Naive thymus-derived CD4-positive, alpha-beta T cell (primary cell): ENCODE measurements at regions not wholly inside any gene's neighbourhood (a gene's known extent, or its start where the extent isn't known, plus 50 kb on each side); places are given as distances from the start of the nearest gene placed in this dataset.

Experiments
- ATAC-seq: fragments of 150-1000 bp; cut with Tn5 transposase; 2 replicates; pipeline ENCODE4 v1.10.0; 2021; ENCODE audit warnings: mild to moderate bottlenecking, moderate library complexity
- CTCF ChIA-PET: fragments of 350-600 bp; sonication (Branson Sonifier 250); formaldehyde crosslinking; loops from one replicate; lab custom pipeline; 2021; ENCODE audit warnings: antibody characterized with exemption; lab: Charles Lee
- POLR2A ChIA-PET: fragments of 350-600 bp; sonication (Branson Sonifier 250); formaldehyde crosslinking; loops from one replicate; lab custom pipeline; 2021; ENCODE audit warnings: antibody characterized with exemption, inconsistent platforms; lab: Charles Lee
- DNase-seq, 9 donors: peaks; one replicate each; pipeline versions ENCODE4 v3.0.0 to v3.0.0-alpha.2; 2020 to 2022; ENCODE audit warnings: mixed read lengths in 1 of 9
- H3K27ac ChIP-seq: one replicate; pipeline ENCODE4 v1.7.0; 2013; ENCODE audit warnings: mild to moderate bottlenecking, low read depth, low read length, moderate library complexity
- H3K27me3 ChIP-seq, 2 donors: one replicate each; pipeline ENCODE4 v1.7.0; 2013; ENCODE audit warnings: low read length in 2 of 2, mild to moderate bottlenecking in 2 of 2, moderate library complexity in 2 of 2; ENCODE audit not compliant: control insufficient read depth in 2 of 2, insufficient read depth in 2 of 2
- H3K36me3 ChIP-seq, 3 experiments: 1 replicate in 2 of 3; 2 replicates in 1 of 3; pipeline ENCODE4 v1.7.0; 2013; ENCODE audit warnings: low read length in 3 of 3, mild to moderate bottlenecking in 3 of 3, moderate library complexity in 1 of 3; ENCODE audit not compliant: insufficient read depth in 3 of 3, control insufficient read depth in 2 of 3
- H3K4me1 ChIP-seq, 2 donors: one replicate each; pipeline ENCODE4 v1.7.0; 2013; ENCODE audit warnings: low read length in 2 of 2, mild to moderate bottlenecking in 2 of 2, moderate library complexity in 1 of 2; ENCODE audit not compliant: control insufficient read depth in 2 of 2, insufficient read depth in 2 of 2
- H3K4me3 ChIP-seq: 2 replicates; pipeline ENCODE4 v1.7.0; 2013; ENCODE audit warnings: mild to moderate bottlenecking, low read length
- H3K9me3 ChIP-seq, 3 experiments: 1 replicate in 2 of 3; 2 replicates in 1 of 3; pipeline ENCODE4 v1.7.0; 2013; ENCODE audit warnings: low read length in 3 of 3; ENCODE audit not compliant: control insufficient read depth in 2 of 3
- H3K27ac Mint-ChIP-seq, 9 donors: one replicate each; pipeline ENCODE4 v1.8.0; 2020 to 2022; ENCODE audit warnings: mixed read lengths in 9 of 9, mild to moderate bottlenecking in 8 of 9, moderate library complexity in 5 of 9, inconsistent platforms in 2 of 9
- H3K27me3 Mint-ChIP-seq, 5 donors: one replicate each; pipeline ENCODE4 v1.8.0; 2021 to 2022; ENCODE audit warnings: mixed read lengths in 5 of 5, mild to moderate bottlenecking in 1 of 5
- H3K36me3 Mint-ChIP-seq, 5 donors: one replicate each; pipeline ENCODE4 v1.8.0; 2020 to 2022; ENCODE audit warnings: mixed read lengths in 5 of 5, mild to moderate bottlenecking in 3 of 5, inconsistent platforms in 1 of 5
- H3K4me1 Mint-ChIP-seq, 7 donors: one replicate each; pipeline ENCODE4 v1.8.0; 2020 to 2022; ENCODE audit warnings: mixed read lengths in 7 of 7, mild to moderate bottlenecking in 3 of 7, inconsistent platforms in 1 of 7
- H3K4me3 Mint-ChIP-seq, 10 donors: one replicate each; pipeline ENCODE4 v1.8.0; 2020 to 2022; ENCODE audit warnings: mild to moderate bottlenecking in 10 of 10, mixed read lengths in 10 of 10, moderate library complexity in 6 of 10, inconsistent platforms in 2 of 10
- H3K9me3 Mint-ChIP-seq, 11 donors: one replicate each; pipeline ENCODE4 v1.8.0; 2020 to 2022; ENCODE audit warnings: mixed read lengths in 11 of 11, mild to moderate bottlenecking in 4 of 11, inconsistent platforms in 1 of 11, moderate library complexity in 1 of 11
- intact Hi-C, 2 donors: fragments of 100-400 bp; cut with micrococcal nuclease; formaldehyde crosslinking; loops; one replicate each; pipeline ENCODE4 v1.15.1; 2023

DNA sequence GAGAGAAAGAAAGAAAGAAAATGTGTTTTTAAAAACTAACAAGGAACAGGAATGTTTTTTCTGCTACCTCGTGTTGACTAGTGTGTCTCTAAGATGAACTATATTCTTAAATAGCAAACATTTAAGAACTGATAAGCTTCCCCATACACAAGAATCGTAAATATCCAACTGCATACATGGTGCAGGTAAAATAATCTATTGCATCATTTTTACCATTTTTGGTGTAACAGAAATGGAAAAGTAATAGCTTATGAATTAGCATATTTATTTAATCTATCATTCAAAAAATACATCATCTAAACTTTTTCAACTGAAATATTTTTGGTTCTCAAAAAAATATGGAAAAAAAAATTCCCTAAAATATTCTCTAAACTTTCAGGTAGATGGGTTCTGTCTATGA lies 59.7 kb upstream of the RAD23B start:
- ChIA-PET POLR2A (no interaction called here), CTCF (interaction anchor here (0.7 kb wide), 1 partner anchor 118 kb away, joined by 3 read pairs; no protein-coding TSS in a partner anchor)
- Histone ChIP-seq H3K9me3 (no peaks in the 10 kb centered on the region), H3K4me1 (no peaks in the 10 kb centered on the region), H3K27ac (no peak overlapping the region), H3K4me3 (no peak overlapping the region), H3K36me3 (no peaks in the 10 kb centered on the region), H3K27me3 (peaks cover 0 to 3% of the 10 kb centered on the region in 2 donors)
- peaks cover 0 to 25% (median 19%) of the 10 kb centered on the region in 5 donors for H3K27me3 Mint-ChIP-seq
- no peaks in the 10 kb centered on the region for H3K4me1 Mint-ChIP-seq
- intact Hi-C loops = no loop called here
- H3K9me3 Mint-ChIP-seq = peaks cover 0 to 3% (median 0%) of the 10 kb centered on the region in 11 donors
- ATAC-seq (no peak), DNase-seq (no peak)
- no peaks in the 10 kb centered on the region for H3K36me3 Mint-ChIP-seq
- H3K4me3 Mint-ChIP-seq = no peak overlapping the region
- H3K27ac Mint-ChIP-seq = no peak overlapping the region

DNA sequence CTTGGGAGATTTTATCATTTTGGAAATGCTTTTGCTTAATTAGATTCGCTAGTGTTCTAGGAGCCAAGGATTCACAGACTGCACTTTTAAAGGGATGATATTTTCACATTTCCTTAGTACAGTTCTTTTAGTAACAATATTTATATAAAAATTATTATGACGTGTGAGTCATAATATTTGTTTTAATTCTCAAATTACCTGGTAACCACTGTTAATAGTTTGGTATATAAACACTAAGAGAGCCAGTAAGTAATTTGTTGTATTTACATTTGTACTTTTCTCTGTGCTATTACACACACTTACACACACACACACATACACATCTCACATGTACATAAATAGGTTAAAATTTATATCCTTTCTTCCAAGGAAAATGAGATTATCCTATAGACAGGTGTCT lies 58.8 kb upstream of the RAD23B start:
- Mint-ChIP-seq H3K4me1 (peaks cover 0 to 3% (median 0%) of the 10 kb centered on the region in 7 donors), H3K36me3 (no peaks in the 10 kb centered on the region), H3K9me3 (no peaks in the 10 kb centered on the region), H3K27ac (no peak overlapping the region), H3K27me3 (peaks cover 0 to 28% (median 24%) of the 10 kb centered on the region in 5 donors), H3K4me3 (no peak overlapping the region)
- DNase-seq (no peak), ATAC-seq (no peak)
- no peak overlapping the region for H3K27ac ChIP-seq
- H3K9me3 ChIP-seq = no peaks in the 10 kb centered on the region
- H3K27me3 ChIP-seq = peaks cover 0 to 3% of the 10 kb centered on the region in 2 donors
- intact Hi-C loops = no loop called here
- ChIA-PET CTCF (no interaction called here), POLR2A (no interaction called here)
- no peak overlapping the region for H3K4me3 ChIP-seq
- no peaks in the 10 kb centered on the region for H3K36me3 ChIP-seq
- H3K4me1 ChIP-seq = no peaks in the 10 kb centered on the region

DNA sequence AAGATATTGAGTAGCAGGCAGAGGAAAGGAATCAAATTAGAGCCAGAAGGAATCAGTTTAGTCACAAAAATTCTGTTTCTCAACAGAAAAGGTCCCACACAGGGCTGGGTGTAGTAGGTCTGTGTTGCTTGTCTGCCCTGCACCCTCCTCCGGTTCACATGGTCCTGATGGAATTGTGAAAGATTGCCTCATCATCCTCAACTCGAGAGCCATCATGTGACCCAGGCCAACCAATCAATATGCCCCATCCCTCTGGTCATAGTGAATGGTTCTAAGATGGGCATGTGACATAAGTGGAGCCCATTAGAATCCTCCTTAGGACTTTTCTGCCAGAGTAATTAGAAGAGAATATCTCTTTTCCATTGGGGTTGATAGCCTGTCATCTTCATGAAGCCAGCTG lies 56.7 kb upstream of the RAD23B start:
- H3K27me3 ChIP-seq = peaks cover 0 to 3% of the 10 kb centered on the region in 2 donors
- H3K27ac ChIP-seq = no peak overlapping the region
- Mint-ChIP-seq H3K36me3 (no peaks in the 10 kb centered on the region), H3K4me1 (peaks cover 0 to 3% (median 0%) of the 10 kb centered on the region in 7 donors), H3K27ac (no peak overlapping the region), H3K9me3 (no peaks in the 10 kb centered on the region), H3K4me3 (no peak overlapping the region), H3K27me3 (peaks cover 9 to 47% (median 31%) of the 10 kb centered on the region in 5 donors)
- ChIA-PET POLR2A (no interaction called here), CTCF (no interaction called here)
- H3K36me3 ChIP-seq = no peaks in the 10 kb centered on the region
- no peak overlapping the region for H3K4me3 ChIP-seq
- H3K9me3 ChIP-seq = no peaks in the 10 kb centered on the region
- ATAC-seq (no peak), DNase-seq (no peak)
- intact Hi-C loops = no loop called here
- no peaks in the 10 kb centered on the region for H3K4me1 ChIP-seq

DNA sequence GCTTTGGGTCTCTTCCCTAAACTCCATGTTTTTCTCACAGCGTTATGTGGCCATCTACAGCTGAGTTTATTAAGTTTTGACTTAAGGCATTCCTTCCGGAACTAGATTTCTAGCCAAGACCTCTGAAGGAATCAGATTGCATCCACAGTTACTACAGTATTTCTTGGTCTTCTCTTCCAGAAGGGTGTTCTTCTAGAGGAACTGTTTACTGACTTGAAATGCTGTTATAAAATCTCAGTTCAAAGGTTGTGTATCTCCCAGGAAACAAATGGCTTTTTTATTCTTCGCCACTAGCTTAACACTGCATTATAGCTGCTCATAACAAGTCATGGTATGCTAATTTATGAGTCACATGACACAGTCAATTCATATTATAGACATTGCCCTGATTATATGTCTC lies 55.3 kb upstream of the RAD23B start:
- Histone ChIP-seq H3K4me1 (no peaks in the 10 kb centered on the region), H3K4me3 (no peak overlapping the region), H3K36me3 (no peaks in the 10 kb centered on the region), H3K27ac (no peak overlapping the region), H3K27me3 (peaks cover 0 to 3% of the 10 kb centered on the region in 2 donors), H3K9me3 (no peaks in the 10 kb centered on the region)
- Mint-ChIP-seq H3K4me1 (peaks cover 0 to 3% (median 0%) of the 10 kb centered on the region in 7 donors), H3K27ac (no peak overlapping the region), H3K4me3 (no peak overlapping the region), H3K36me3 (no peaks in the 10 kb centered on the region), H3K27me3 (peaks cover 9 to 49% (median 31%) of the 10 kb centered on the region in 5 donors), H3K9me3 (peaks cover 0 to 2% (median 0%) of the 10 kb centered on the region in 11 donors)
- ChIA-PET POLR2A (no interaction called here), CTCF (no interaction called here)
- intact Hi-C loops = no loop called here
- ATAC-seq = no peak
- DNase-seq = no peak

DNA sequence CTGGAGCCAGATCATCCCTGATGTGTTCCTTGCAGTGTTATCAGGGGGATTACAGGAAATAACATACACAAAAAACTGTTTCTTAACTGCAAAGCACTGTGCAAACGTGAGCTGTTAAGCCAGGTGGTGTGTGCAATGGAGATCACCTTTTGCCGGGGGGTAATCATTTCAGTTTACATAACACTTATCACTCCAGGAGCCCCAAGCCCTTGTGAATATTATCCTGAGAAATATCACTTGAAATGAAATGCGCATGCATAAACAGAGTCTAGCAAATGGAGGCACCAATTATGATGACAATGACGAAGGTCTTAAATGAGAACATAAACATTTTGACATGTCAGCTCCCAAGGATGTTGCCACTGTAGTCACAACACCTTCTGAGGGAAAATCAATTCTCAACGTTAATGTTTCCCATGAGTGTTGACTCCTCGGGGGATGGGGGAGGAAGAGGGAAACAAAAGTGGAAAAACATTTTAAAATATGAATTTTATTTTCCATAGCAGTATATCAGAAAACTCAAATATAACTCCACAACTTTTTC lies 54.5 kb upstream of the RAD23B start:
- H3K27me3 Mint-ChIP-seq = peaks cover 9 to 53% (median 31%) of the 10 kb centered on the region in 5 donors
- no peaks in the 10 kb centered on the region for H3K36me3 ChIP-seq
- ChIA-PET POLR2A (no interaction called here), CTCF (no interaction called here)
- ATAC-seq (no peak), DNase-seq (no peak)
- H3K4me1 ChIP-seq = no peaks in the 10 kb centered on the region
- H3K27ac Mint-ChIP-seq = no peak overlapping the region
- H3K27me3 ChIP-seq = peaks cover 0 to 3% of the 10 kb centered on the region in 2 donors
- peaks cover 0 to 3% (median 0%) of the 10 kb centered on the region in 11 donors for H3K9me3 Mint-ChIP-seq
- no peak overlapping the region for H3K4me3 Mint-ChIP-seq
- no peak overlapping the region for H3K27ac ChIP-seq
- intact Hi-C loops = no loop called here
- H3K9me3 ChIP-seq = no peaks in the 10 kb centered on the region
- H3K36me3 Mint-ChIP-seq = no peaks in the 10 kb centered on the region
- no peak overlapping the region for H3K4me3 ChIP-seq
- peaks cover 0 to 3% (median 0%) of the 10 kb centered on the region in 7 donors for H3K4me1 Mint-ChIP-seq

DNA sequence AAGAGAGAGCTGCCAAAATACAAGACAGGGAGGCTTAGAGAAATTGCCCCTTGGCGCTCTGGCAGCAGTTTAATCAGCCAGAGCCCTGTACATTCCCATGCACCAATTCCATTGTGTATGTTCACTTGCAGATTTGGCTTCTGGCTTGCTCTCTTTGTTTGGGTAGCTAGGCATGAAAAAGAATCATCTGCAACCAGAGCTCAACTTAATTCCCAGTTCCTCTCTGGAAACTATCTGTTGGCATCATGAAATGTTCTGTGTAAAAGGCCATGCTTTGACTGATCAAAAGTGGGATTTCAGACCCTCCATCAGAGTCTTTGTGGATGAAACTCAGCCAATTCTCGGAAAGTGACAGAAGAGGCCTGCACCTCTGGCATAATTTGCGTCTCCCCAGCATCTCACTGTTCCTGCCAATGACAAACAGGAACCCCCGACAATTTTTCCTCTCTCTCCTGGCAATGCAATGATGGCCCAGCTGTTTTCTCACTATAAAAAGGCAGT lies 53.8 kb upstream of the RAD23B start:
- Histone ChIP-seq H3K36me3 (no peaks in the 10 kb centered on the region), H3K4me1 (no peaks in the 10 kb centered on the region), H3K4me3 (no peak overlapping the region), H3K27ac (no peak overlapping the region), H3K27me3 (peaks cover 0 to 3% of the 10 kb centered on the region in 2 donors), H3K9me3 (no peaks in the 10 kb centered on the region)
- DNase-seq = no peak
- Mint-ChIP-seq H3K9me3 (peaks cover 0 to 3% (median 0%) of the 10 kb centered on the region in 11 donors), H3K4me3 (no peak overlapping the region), H3K27ac (no peak overlapping the region), H3K4me1 (peaks cover 0 to 3% (median 0%) of the 10 kb centered on the region in 7 donors), H3K27me3 (peaks cover 9 to 53% (median 31%) of the 10 kb centered on the region in 5 donors), H3K36me3 (no peaks in the 10 kb centered on the region)
- intact Hi-C loops = no loop called here
- no peak for ATAC-seq
- ChIA-PET CTCF (interaction anchor here (0.6 kb wide), 1 partner anchor 164 kb away, joined by 3 read pairs; no protein-coding TSS in a partner anchor), POLR2A (no interaction called here)
